ENCODE measurements at regions not wholly inside any gene's neighbourhood (a gene's known extent, or its start where the extent isn't known, plus 50 kb on each side); places are given as distances from the start of the nearest gene placed in this dataset.
"Not testable (repeated sequence)": the region's sequence is repeated elsewhere in the genome, so short reads cannot be mapped to it uniquely, and the experiment has no call there.

DNA sequence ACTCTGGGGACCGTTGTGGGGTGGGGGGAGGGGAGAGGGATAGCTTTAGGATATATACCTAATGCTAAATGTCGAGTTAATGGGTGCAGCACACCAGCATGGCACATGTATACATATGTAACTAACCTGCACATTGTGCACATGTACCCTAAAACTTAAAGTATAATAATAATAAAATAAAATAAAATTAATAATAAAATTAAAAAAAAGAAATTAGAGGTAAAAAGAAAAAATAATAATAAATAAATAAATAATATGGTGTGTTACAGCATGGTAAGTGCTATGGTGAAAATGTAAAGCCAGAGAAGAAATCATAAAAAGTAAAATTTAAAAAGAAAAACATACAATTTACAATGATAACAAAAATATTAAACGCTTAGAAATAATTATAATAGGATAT, 552.8 kb upstream of the PBX1 start:
- not testable (repeated sequence) for TF ChIP-seq ZNF24 (IDR thresholded peaks at IDR 0.05); EZH2 (IDR thresholded peaks at IDR 0.05; ENCODE audit: borderline replicate concordance, low read depth, low read length); FOXA1 (IDR thresholded peaks at IDR 0.05; ENCODE audit: borderline replicate concordance); PCBP1 (IDR thresholded peaks at IDR 0.05; ENCODE audit: low read depth, low read length, poor library complexity, severe bottlenecking); CTCF (IDR thresholded peaks at IDR 0.05 in 2 of 3, conservative IDR thresholded peaks at IDR 0.05 in 1 of 3; ENCODE audit: insufficient read depth in 2 of 3, low read depth in 1 of 3, low read length in 3 of 3); CHD1 (IDR thresholded peaks at IDR 0.05; ENCODE audit: low read length)
- TF ChIP-seq, protein P1, sequence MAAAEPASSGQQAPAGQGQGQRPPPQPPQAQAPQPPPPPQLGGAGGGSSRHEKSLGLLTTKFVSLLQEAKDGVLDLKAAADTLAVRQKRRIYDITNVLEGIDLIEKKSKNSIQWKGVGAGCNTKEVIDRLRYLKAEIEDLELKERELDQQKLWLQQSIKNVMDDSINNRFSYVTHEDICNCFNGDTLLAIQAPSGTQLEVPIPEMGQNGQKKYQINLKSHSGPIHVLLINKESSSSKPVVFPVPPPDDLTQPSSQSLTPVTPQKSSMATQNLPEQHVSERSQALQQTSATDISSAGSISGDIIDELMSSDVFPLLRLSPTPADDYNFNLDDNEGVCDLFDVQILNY (CRISPR knock-in tag; IDR thresholded peaks at IDR 0.05): not testable (repeated sequence)
- TF ChIP-seq, protein P2, sequence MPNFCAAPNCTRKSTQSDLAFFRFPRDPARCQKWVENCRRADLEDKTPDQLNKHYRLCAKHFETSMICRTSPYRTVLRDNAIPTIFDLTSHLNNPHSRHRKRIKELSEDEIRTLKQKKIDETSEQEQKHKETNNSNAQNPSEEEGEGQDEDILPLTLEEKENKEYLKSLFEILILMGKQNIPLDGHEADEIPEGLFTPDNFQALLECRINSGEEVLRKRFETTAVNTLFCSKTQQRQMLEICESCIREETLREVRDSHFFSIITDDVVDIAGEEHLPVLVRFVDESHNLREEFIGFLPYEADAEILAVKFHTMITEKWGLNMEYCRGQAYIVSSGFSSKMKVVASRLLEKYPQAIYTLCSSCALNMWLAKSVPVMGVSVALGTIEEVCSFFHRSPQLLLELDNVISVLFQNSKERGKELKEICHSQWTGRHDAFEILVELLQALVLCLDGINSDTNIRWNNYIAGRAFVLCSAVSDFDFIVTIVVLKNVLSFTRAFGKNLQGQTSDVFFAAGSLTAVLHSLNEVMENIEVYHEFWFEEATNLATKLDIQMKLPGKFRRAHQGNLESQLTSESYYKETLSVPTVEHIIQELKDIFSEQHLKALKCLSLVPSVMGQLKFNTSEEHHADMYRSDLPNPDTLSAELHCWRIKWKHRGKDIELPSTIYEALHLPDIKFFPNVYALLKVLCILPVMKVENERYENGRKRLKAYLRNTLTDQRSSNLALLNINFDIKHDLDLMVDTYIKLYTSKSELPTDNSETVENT (CRISPR knock-in tag; IDR thresholded peaks at IDR 0.05): not testable (repeated sequence)

Data from K562 (cell line).